GM19239 (cell line): ENCODE measurements at regions not wholly inside any gene's neighbourhood (a gene's known extent, or its start where the extent isn't known, plus 50 kb on each side); places are given as distances from the start of the nearest gene placed in this dataset.
"Not testable (repeated sequence)": the region's sequence is repeated elsewhere in the genome, so short reads cannot be mapped to it uniquely, and the experiment has no call there.

Experiments
- DNase-seq: peaks from one replicate; pipeline ENCODE4 v3.0.0; 2011; ENCODE audit warnings: low spot score; ENCODE audit not compliant: insufficient read length
- FAIRE-seq: peaks from 2 replicates; lab custom pipeline; 2011; peaks lifted over from hg19 to GRCh38; lab: Jason Lieb, UNC

DNA sequence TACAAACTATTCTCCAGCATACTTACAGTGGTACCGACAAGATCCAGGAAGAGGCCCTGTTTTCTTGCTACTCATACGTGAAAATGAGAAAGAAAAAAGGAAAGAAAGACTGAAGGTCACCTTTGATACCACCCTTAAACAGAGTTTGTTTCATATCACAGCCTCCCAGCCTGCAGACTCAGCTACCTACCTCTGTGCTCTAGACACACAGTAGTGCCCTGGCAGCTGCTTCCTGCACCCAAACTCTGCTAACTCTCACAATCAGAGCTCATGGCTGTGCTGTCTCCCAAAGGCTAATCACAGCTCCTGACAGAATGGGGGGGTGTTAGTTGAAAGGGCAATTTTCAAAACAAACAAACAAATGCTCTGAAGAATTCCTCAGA, 95.2 kb upstream of the OR4E1 start:
- DNase-seq (no peak), FAIRE-seq (no peak)

DNA sequence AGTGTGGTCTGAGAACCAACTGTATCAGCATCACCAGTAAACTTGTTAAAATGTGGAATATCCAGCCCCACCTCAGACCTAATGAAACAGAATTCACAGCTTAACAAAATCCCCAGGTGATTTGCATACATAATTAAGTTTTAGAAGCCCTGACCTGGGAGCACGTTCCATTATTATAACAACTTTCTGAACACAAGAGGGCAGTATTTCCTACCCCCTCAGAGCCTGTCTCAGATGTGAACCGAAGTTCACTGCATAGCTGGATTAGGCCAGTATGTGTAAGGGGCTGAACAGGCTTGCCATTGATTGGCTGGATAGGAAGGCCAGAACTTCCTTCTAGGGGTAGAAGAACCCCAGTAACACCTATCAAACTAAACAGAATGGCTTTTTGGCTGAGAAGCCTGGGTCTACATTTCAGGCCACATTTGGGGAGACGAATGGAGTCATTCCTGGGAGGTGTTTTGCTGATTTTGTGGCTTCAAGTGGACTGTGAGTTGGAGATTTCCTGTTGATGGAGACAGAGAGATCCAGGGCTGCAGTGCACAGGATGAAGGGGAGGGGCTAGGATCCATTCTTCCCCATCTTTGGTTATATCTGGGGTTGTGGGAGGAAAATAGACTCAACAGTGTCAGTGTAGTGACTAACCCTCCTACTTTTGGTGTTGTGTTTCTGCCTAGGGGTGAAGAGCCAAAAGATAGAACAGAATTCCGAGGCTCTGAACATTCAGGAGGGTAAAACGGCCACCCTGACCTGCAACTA, 94.7 kb upstream of the OR4E1 start:
- peak; percentile 5 for DNase-seq
- peak; percentile 66 for FAIRE-seq

DNA sequence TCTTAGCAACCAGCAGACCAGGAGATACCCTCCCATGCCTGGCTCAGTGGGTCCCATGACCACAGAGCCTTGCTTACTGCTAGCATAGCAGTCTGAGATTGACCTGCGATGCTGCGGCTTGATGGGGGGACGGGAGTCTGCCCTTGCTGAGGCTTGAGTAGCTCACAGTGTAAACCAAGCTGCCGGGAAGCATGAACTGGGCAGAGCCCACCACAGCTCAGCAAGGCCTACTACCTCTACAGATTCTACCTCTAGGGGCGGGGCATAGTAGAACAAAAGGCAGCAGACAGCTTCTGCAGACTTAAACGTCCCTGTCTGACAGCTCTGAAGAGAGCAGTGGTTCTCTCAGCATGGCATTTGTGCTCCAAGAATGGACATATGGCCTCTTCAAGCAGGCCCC, 86.7 kb upstream of the OR4E1 start:
- not testable (repeated sequence) for FAIRE-seq, DNase-seq

DNA sequence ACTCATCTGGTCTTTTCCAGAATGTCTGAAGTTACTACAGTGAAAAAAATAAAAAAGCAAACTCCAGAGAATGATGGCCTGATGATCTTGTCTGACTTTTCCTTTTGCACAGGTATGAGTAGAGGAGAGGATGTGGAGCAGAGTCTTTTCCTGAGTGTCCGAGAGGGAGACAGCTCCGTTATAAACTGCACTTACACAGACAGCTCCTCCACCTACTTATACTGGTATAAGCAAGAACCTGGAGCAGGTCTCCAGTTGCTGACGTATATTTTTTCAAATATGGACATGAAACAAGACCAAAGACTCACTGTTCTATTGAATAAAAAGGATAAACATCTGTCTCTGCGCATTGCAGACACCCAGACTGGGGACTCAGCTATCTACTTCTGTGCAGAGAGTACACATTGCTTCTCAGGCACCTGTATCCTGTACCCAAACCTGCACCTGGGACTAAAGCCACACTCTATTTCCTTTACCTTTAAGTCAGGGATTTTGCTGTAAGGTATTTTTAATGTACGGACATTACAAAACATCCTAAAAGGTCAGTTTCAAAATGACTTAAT, 75.8 kb upstream of the OR4E1 start:
- no peak for DNase-seq
- no peak for FAIRE-seq

DNA sequence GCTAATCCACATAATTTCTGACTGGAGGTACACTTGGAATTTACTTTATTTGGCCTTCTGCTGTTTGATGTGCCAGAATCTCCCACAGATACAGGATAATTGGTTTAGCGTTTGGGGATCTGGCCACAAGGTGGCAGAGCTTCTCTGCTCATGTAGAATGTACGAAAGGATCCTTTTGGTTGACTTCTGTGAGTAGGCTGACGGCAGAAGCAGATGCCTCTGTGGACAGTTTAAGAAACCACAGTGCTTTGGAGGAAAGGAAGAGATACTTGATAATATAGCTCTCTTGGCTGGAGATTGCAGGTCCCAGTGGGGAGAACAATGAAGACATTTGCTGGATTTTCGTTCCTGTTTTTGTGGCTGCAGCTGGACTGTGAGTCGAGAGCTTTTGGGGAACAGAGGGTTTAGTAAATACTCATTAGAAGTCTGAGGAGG, 75.3 kb upstream of the OR4E1 start:
- FAIRE-seq: peak; percentile 73
- peak; percentile 15 for DNase-seq

DNA sequence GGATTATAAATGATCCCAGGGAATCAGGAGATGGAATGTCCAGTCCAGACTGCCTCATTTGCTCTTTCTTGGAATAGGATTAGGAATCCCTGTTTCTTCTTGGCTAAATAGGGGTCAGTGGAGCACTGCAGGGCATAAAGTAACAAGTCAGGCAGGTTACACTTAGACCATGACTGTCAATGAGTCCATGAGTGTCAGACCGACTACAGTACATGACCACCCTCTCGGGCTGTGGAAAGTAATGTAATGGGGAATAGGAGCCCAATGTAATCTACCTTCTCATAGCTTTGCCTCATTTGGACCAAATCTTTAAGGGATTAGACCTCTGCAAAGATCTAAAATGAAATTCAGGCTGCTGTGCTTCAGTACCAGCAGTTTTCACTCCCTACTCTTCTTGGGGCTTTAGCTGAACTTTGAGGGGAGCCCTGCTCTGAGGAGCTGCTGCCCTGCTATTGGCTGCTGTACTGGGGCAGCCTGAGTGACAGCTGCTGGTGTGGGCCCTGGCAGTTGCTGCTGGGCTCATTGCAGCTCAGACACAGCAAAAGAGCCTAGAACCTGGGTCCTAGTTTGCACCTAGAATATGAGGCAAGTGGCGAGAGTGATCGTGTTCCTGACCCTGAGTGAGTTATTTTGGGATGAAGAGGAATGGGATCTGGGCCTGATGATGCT, 62.2 kb upstream of the OR4E1 start:
- FAIRE-seq (no peak), DNase-seq (no peak)

DNA sequence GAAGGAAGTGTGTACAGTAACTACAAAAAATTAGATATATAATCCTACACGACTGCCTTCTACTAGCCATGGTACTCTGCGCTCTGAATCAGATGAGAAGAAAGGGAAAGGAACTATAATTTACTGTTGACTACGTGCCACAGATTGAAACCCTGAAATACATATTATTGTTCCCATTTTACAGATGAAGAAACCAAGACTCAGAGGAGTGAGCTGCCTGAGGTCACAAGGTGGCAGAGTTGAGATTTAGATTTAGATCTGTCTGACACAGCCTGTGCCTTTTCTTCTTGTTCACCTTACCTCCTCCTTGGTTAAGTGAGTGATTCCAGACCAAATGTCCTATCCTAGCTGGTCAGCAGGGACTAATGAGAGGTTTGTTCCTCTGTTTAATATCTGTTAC, 61.6 kb upstream of the OR4E1 start:
- FAIRE-seq: no peak
- DNase-seq: no peak

DNA sequence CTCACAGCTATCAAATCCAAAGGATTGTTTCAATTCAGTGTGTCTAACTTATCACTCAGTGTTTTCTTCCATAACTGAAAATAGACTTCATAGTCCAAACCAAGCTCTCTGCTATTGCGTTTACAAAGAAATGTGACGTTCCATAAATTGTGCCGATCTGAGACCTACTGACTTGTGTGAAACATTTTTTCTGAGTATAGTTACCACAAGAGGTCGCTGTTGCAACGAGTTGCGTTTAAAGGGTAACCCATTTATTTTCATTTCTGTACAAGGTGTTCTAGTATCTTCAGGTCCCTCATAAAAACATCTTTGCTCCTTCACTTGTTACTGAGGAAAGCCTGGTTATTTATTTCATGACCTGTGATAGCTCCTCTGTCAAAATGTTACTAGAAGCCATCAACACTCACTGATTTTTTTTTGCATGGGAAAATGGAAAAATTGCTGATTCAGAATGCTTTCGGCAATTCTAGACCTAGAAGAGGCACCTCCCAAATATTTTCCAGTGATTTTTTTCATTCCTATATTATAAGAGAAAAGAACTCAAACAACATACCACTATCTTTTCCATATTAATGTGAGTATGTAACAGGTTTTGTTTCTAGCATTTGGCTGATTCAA, 60.9 kb upstream of the OR4E1 start:
- FAIRE-seq: peak; percentile 47
- no peak for DNase-seq

DNA sequence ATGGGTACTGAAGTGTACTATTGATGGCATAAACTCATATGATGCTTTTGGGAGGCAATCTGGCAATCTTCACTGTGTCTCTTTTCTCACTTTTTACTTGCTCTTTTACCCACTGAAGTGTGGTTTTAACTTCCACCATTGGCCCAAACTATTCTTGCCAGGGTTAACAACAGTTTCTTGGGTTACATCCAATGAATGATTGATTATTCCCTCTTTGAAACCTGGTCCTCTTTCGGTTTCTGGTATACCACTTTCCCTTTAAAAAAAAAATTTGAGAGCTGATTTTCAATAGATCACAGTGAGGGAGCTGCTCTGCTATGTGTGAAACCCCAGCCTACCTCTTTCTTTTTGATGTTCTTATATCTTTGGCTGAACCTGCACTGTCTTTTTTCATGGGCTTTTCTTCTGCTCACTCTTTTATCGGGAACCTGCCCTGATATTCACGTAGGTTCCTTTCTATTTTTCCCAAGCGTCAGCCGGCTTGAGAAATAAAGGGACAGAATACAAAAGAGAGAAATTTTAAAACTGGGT, 56.1 kb upstream of the OR4E1 start:
- DNase-seq (no peak), FAIRE-seq (no peak)

DNA sequence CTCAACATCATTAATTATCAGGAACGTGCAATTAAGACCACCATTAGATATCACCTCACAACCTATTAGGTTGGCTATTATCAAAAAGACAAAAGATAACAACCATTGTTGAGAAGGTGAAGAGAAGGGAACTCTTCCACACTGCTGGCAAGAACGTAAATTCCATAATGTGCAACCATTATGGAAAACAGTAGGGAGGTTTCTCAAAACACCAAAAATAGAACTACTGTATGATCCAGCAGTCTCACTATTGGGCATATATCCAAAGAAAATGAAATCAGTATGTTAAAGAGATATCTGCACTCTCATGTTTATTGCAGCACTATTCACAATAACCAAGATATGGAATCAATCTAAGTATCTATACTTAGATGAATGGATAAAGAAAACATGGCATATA, 51.6 kb upstream of the OR4E1 start:
- no peak for DNase-seq
- no peak for FAIRE-seq

DNA sequence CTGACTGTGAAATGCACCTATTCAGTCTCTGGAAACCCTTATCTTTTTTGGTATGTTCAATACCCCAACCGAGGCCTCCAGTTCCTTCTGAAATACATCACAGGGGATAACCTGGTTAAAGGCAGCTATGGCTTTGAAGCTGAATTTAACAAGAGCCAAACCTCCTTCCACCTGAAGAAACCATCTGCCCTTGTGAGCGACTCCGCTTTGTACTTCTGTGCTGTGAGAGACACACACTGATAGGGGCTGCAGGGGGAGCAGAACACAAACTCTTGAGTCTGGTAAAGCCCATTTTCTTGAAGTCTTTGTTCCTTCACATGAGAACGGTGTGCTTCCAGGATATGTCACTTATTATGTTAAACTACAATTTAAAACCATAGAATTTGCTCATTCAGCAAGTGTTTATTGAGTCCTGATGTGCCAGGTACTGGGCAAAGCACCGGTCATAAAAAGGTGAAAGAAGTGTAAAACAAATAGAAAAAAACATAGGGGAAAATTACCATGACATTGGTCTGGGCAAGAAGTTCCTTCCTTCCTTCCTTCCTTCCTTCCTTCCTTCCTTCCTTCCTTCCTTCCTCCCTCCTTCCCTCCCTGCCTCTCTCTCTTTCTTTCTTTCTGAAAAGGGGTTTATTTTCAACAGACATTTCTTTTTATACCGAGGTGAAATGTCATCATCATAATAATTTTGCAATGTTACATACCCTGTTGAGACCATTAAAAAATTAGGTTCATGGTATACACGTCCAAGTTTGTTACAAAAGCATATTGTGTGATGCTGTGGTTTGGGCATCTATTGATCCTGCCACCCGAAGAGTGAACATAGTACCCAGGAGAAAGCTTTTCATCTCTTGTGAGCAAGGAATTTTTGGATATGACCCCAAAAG, 50.7 kb upstream of the OR4E1 start:
- FAIRE-seq (no peak), DNase-seq (no peak)

DNA sequence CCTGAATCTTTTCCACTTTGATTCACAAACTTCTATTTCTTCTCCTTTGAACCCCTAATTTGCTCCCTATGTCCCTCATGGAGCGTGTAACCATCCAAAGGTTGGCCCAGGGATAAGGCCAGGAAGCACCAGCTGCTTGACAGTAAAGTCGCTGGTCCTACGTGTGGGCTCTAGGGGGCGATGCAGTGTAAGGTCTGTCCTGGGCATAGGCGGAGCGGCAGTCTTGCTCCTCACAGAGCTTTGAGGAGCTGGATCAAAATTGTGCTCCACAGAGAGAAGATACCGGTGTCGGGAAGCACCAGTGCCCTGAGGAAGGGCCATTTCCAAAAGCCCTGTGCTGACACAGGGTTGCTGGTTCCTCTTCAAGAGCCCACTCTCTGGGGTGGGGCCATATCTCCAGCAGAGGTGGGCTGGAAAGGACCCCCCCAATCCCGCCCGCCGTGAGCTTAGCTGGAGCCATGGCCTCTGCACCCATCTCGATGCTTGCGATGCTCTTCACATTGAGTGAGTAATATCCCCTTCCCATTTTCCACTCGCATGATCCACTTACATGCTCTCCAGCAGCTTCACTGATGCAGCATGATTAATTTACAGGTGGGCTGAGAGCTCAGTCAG, 49.9 kb upstream of the OR4E1 start:
- no peak for DNase-seq
- no peak for FAIRE-seq
